ENCODE measurements at regions not wholly inside any gene's neighbourhood (a gene's known extent, or its start where the extent isn't known, plus 50 kb on each side); places are given as distances from the start of the nearest gene placed in this dataset.
A peak's percentile ranks its signal among the peaks of the same experiment; 100 is the strongest.

- DNase-seq (ENCODE audit: low read depth) = peak; percentile 93
- no peak overlapping the region for H3K4me3 ChIP-seq (ENCODE audit: low read length)
- no peak for TF ChIP-seq CTCF (conservative IDR thresholded peaks at IDR 0.05; ENCODE audit: low read length)
Measured at GRCh38 chr2:128727914-128728313, 409.2 kb upstream of the HS6ST1 start.

- H3K4me3 ChIP-seq (ENCODE audit: low read length) = no peak overlapping the region
- DNase-seq (ENCODE audit: low read depth) = no peak
- no peak for TF ChIP-seq CTCF (conservative IDR thresholded peaks at IDR 0.05; ENCODE audit: low read length)
Measured at GRCh38 chr2:128729051-128729450, 410.4 kb upstream of the HS6ST1 start.

- no peak for DNase-seq (ENCODE audit: low read depth)
- no peak overlapping the region for H3K4me3 ChIP-seq (ENCODE audit: low read length)
- no peak for TF ChIP-seq CTCF (conservative IDR thresholded peaks at IDR 0.05; ENCODE audit: low read length)
Measured at GRCh38 chr2:128731994-128732650, 413.5 kb upstream of the HS6ST1 start.

GRCh38 chr2:128732976-128733431 lies 414.3 kb upstream of the HS6ST1 start:
- no peak for TF ChIP-seq CTCF (conservative IDR thresholded peaks at IDR 0.05; ENCODE audit: low read length)
- H3K4me3 ChIP-seq (ENCODE audit: low read length) = no peak overlapping the region
- peak; percentile 95 for DNase-seq (ENCODE audit: low read depth)

- DNase-seq (ENCODE audit: low read depth) = no peak
- no peak for TF ChIP-seq CTCF (conservative IDR thresholded peaks at IDR 0.05; ENCODE audit: low read length)
- H3K4me3 ChIP-seq (ENCODE audit: low read length) = no peak overlapping the region
Measured at GRCh38 chr2:128733450-128733849, 414.8 kb upstream of the HS6ST1 start.

- H3K4me3 ChIP-seq (ENCODE audit: low read length) = no peak overlapping the region
- DNase-seq (ENCODE audit: low read depth) = no peak
- TF ChIP-seq CTCF (conservative IDR thresholded peaks at IDR 0.05; ENCODE audit: low read length) = no peak
Measured at GRCh38 chr2:128734521-128735295, 416.0 kb upstream of the HS6ST1 start.

Measured in AG10803 (cell line).